Stimulated activated CD4-positive, alpha-beta T cell treated with anti-CD3 and anti-CD28 coated beads, Interleukin-1b, Interleukin-23, amount 100 ng/mL, for 24 hours (primary cell): ENCODE measurements at regions not wholly inside any gene's neighbourhood (a gene's known extent, or its start where the extent isn't known, plus 50 kb on each side); places are given as distances from the start of the nearest gene placed in this dataset.

Experiments
- DNase-seq, 4 experiments: peaks; one replicate each; pipeline ENCODE4 v3.0.0-alpha.2; 2020; ENCODE audit warnings: low read depth in 4 of 4, low spot score in 1 of 4

- no peak for DNase-seq
Measured at GRCh38 chr20:52738081-52738480, 234.1 kb upstream of the TSHZ2 start.

- DNase-seq: no peak
Measured at GRCh38 chr20:52736507-52736906, 235.7 kb upstream of the TSHZ2 start.

- no peak for DNase-seq
Measured at GRCh38 chr20:52731093-52731492, 241.1 kb upstream of the TSHZ2 start.

GRCh38 chr20:52727740-52728456, 244.3 kb upstream of the TSHZ2 start:
- DNase-seq: no peak

GRCh38 chr20:52724541-52724940, 247.6 kb upstream of the TSHZ2 start:
- DNase-seq: no peak

- DNase-seq: no peak
Measured at GRCh38 chr20:52722926-52723688, 249.1 kb upstream of the TSHZ2 start.

GRCh38 chr20:52708137-52708536, 264.0 kb upstream of the TSHZ2 start:
- DNase-seq: no peak

- no peak for DNase-seq
Measured at GRCh38 chr20:52704553-52704952, 267.6 kb upstream of the TSHZ2 start.

- no peak for DNase-seq
Measured at GRCh38 chr20:52688345-52688744, 283.8 kb upstream of the TSHZ2 start.

- DNase-seq: no peak
Measured at GRCh38 chr20:52684905-52685304, 287.3 kb upstream of the TSHZ2 start.

GRCh38 chr20:52684176-52684575, 288.0 kb upstream of the TSHZ2 start:
- no peak for DNase-seq

GRCh38 chr20:52683761-52684160, 288.4 kb upstream of the TSHZ2 start:
- no peak for DNase-seq

- DNase-seq: no peak
Measured at GRCh38 chr20:52682237-52682636, 289.9 kb upstream of the TSHZ2 start.

GRCh38 chr20:52681288-52681687, 290.9 kb upstream of the TSHZ2 start:
- DNase-seq: no peak

GRCh38 chr20:52677216-52677615, 294.9 kb upstream of the TSHZ2 start:
- DNase-seq: no peak

- no peak for DNase-seq
Measured at GRCh38 chr20:52676283-52676995, 295.7 kb upstream of the TSHZ2 start.

- no peak for DNase-seq
Measured at GRCh38 chr20:52675375-52675774, 296.8 kb upstream of the TSHZ2 start.

GRCh38 chr20:52668626-52669025, 303.5 kb upstream of the TSHZ2 start:
- DNase-seq: no peak

GRCh38 chr20:52667358-52667757, 304.8 kb upstream of the TSHZ2 start:
- DNase-seq: no peak

GRCh38 chr20:52665441-52665840, 306.7 kb upstream of the TSHZ2 start:
- DNase-seq: no peak

- DNase-seq: no peak
Measured at GRCh38 chr20:52655395-52655794, 316.8 kb upstream of the TSHZ2 start.

GRCh38 chr20:52654567-52654966, 317.6 kb upstream of the TSHZ2 start:
- no peak for DNase-seq
